ENCODE measurements at regions not wholly inside any gene's neighbourhood (a gene's known extent, or its start where the extent isn't known, plus 50 kb on each side); places are given as distances from the start of the nearest gene placed in this dataset.

- no peaks in the 10 kb centered on the region for H3K36me3 ChIP-seq (replicated peaks in 1 of 2; ENCODE audit: control insufficient read depth in 1 of 2, insufficient read depth in 2 of 2, low read length in 2 of 2)
- peaks cover 8 to 63% of the 10 kb centered on the region in 2 experiments; a peak in 4 of 5 replicates for H3K27me3 ChIP-seq (ENCODE audit: control insufficient read depth in 1 of 2, insufficient read depth in 2 of 2, low read length in 2 of 2)
- in situ Hi-C loops (cut with HindIII; ENCODE audit: extremely low pct_ligation_motif_present, low pct_unique_long_range_greater_than_20kb) (no loop called here), intact Hi-C loops (cut with micrococcal nuclease; ENCODE audit: unreplicated experiment) (no loop called here)
- WGBS (ENCODE audit: low lambda C conversion rate), result 32% methylated on average over 16 of the region's 23 CpGs
- TF ChIP-seq MYPOP (CRISPR knock-in tag; IDR thresholded peaks at IDR 0.05) (no peak), ATF3 (CRISPR knock-in tag; IDR thresholded peaks at IDR 0.05) (no peak), GPN1 (CRISPR knock-in tag; IDR thresholded peaks at IDR 0.05; ENCODE audit: borderline replicate concordance) (no peak), ZSCAN21 (CRISPR knock-in tag; IDR thresholded peaks at IDR 0.05; ENCODE audit: borderline replicate concordance) (0 out of 2 replicates have a peak, but pooled peaks have one; percentile 1), ZNF430 (CRISPR knock-in tag; IDR thresholded peaks at IDR 0.05) (no peak)
- POLR2A ChIA-PET, result no interaction called here
- peaks cover 24% of the 10 kb centered on the region for H3K4me1 ChIP-seq (ENCODE audit: insufficient read depth, low read length)
- H4K20me1 ChIP-seq (ENCODE audit: insufficient read depth, low read length), result no peaks in the 10 kb centered on the region
- BruUV-seq (replicated peaks), result no TSS peak
- DNase-seq (ENCODE audit: low spot score), result no peak
- no peak overlapping the region for H2AFZ ChIP-seq (ENCODE audit: low read length)
- FAIRE-seq, result no peak
- H3K79me2 ChIP-seq (ENCODE audit: insufficient read depth, low read length), result no peaks in the 10 kb centered on the region
- H3K9ac ChIP-seq (ENCODE audit: insufficient read depth, low read depth, low read length), result no peak overlapping the region
- no peaks in the 10 kb centered on the region for H3K9me3 ChIP-seq (ENCODE audit: low read length)
- CTCF ChIA-PET (ENCODE audit: low intra/inter-chr PET ratio, low total read pairs), result no interaction called here
- H3K4me2 ChIP-seq (ENCODE audit: low read depth, low read length), result peak overlapping the region; percentile 71
- no peak overlapping the region for H3K27ac ChIP-seq (ENCODE audit: extremely low read length, insufficient read depth, low read length)
- peak; percentile 17; the same call in 2 of the 3 replicates for ATAC-seq
- H3K4me3 ChIP-seq (replicated peaks in 1 of 3; ENCODE audit: insufficient read depth in 1 of 3, low read depth in 2 of 3, low read length in 3 of 3), result peak overlapping the region; percentile 31 to 66 (median 53); a peak in 4 of 6 replicates
Measured at GRCh38 chr17:77527836-77528505, 387.2 kb downstream of the SEC14L1 start.

Measured in HepG2 (cell line).